Stimulated activated CD8-positive, alpha-beta memory T cell treated with anti-CD3 and anti-CD28 coated beads, Interleukin-2, amount 100 ng/mL, for 48 hours (primary cell): ENCODE measurements at regions not wholly inside any gene's neighbourhood (a gene's known extent, or its start where the extent isn't known, plus 50 kb on each side); places are given as distances from the start of the nearest gene placed in this dataset.

Source experiments
- DNase-seq, 2 donors: peaks; one replicate each; pipeline ENCODE4 v3.0.0-alpha.2; 2020; ENCODE audit warnings: low read depth in 2 of 2

DNA sequence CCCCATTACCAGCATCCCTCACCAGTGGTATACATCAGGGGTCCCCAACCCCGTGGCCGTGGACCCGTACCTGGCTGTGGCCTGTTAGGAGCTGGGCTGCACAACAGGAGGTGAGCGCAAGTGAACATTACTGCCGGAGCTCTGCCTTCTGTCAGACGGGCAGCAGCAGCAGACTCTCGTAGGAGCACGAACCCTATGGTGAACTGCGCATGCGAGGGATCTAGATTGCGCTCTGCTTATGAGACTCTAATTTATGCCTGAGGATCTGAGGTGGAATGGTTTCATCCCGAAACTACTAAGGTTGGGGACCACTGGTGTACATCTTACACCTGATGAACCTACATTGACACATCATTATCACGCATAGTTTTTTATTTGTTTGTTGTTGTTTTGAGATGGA, 52.8 kb upstream of the DHX15 start:
- no peak for DNase-seq

DNA sequence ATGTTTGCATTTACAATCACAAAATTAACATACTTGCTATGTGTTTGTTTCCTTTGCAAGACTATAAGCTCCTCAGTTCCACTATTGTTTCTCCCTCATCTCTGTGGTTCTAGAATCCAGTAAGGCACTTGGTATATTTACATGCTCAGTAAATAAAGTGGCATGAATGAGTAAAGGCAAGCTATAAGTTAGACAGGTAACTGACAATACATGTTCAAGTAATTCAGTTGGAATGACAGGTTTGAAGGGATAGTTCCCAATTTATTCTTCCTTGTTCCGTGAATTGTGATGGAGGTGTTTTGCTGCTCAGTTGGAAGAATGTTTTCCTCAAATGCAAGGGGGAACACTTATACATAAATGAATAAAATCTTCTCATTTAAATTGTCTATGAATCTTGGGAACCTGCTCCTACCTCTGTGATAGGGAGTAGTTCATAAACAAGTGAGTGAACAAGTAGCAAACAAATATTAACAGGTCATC, 54.1 kb upstream of the DHX15 start:
- no peak for DNase-seq

DNA sequence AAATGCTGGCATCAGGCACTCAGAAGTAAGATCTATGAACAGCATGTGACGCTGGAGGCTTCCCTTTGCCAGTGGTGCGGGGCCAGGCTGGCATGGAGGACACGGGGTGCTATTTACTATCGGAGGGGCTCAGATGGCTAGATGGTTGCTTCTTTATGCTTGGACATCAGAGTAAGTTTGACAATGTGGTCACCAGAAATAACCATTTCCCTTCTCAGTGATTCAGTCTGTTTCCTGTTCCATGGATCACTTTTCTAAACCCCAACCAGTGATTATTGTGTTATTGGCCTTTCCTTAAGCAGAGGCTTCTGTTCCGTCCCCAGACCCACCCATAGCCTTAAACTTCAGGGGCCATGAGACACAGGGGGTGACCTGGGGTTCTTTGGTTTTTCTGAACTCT, 55.4 kb upstream of the DHX15 start:
- no peak for DNase-seq

DNA sequence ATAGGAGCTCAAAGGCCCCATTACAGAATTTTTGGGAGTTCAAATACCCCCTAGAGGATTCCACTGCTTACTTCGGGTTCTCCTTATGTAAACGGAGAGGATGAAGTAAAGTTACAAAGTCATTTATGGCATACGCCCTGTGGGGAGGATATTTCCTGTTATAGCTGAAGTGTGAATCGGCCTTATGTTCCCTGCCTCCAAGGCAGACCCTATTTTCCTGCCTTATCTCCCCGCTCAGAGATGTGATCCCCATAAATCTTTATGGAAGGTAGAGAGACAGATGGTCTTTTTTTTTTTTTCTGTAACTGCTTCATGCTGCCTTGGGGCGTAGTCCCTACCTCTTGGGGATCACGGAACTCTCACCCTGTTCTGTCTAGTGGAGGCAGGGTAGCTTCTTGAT, 56.0 kb upstream of the DHX15 start:
- no peak for DNase-seq

DNA sequence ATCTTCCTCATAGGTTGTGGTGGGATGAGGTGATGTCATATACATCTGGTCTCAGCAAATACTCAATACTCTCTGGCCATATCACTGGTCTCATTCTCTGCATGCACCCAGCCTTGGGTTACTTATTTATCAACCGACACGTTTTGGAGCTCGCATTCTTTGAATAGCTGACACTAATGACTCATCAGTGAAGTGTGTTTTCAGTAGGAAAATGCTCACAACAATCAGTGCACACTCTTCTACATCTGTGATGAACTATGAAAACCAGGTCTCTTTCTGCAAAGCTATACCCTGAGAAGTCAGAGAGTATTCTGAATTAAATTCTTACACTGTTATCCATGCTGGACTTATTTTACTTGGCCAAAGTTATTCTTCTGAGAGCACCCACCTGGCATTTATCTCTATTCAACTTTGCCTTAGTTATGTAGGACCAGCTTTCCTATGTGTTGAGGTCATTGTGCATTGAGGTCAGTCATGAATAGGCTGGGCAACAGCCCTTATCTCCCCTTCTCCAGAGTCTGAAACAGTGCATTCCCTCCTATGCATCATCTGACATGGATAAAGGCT, 58.7 kb upstream of the DHX15 start:
- DNase-seq = no peak

DNA sequence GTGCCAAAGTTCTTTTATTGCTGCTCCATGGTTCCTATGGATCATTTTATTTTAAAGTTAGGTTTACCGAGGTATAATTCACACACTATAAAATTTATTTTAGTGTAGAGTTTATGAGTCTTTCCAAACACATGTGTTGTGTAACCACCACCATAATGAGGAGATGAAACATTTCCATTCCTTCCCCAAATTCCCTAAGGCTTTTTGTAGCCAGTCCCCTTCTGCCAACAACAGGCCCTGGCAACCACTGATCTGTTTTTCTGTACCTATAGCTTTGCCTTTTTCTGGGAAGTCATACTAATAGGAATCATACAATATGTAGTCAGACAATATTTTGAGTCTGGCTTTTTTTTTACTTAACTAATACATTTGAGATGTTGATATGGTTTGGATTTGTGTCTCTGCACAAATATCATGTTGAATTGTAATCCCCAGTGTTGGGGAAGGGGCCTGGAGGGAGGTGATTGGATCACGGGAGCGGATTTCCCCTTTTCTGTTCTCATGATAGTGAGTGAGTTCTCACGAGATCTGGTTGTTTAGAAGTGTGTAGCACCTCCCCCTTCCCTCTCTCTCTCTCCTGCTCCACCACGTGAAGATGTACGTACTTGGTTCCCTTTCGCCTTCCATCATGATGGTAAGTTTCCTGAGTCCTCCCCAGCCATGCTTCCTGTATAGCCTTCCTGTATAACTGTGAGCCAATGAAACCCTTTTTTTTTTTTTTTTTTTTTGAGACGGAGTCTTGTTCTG, 59.6 kb upstream of the DHX15 start:
- no peak for DNase-seq

DNA sequence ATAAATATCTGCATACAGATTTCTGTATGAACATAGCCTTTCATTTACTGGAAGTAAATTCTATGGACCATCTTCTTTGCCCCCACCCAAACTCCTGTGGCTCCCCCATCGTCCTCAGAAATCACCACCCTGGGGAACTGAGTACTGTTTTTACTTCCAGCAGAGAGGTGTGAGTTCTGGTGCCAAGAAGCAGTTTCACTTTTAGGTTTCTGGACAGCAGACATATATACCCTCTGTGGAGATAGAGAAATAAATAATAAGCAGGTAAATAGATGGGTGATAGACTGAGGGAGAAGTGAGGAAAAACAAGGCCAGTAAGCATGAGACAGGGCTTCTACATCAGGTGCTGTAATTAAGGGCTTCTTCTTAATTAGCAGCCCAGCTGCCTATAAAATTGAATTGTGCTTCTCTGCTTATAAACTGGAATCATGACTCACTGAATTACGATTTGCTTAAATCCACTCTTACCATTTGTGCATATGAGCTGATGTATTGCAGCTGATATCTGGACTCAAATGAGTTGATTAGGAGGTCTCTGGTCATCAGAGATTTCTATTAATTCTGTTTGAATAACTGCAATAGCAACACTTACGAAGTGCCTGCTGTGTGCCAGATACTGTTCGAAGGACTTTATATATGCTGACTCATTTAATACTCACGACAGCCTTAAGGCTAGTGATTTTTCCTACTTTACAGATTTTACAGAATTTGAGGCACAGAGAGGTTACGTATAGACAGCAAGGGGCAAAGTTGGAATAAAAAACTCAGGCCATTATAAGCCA, 60.8 kb upstream of the DHX15 start:
- no peak for DNase-seq

DNA sequence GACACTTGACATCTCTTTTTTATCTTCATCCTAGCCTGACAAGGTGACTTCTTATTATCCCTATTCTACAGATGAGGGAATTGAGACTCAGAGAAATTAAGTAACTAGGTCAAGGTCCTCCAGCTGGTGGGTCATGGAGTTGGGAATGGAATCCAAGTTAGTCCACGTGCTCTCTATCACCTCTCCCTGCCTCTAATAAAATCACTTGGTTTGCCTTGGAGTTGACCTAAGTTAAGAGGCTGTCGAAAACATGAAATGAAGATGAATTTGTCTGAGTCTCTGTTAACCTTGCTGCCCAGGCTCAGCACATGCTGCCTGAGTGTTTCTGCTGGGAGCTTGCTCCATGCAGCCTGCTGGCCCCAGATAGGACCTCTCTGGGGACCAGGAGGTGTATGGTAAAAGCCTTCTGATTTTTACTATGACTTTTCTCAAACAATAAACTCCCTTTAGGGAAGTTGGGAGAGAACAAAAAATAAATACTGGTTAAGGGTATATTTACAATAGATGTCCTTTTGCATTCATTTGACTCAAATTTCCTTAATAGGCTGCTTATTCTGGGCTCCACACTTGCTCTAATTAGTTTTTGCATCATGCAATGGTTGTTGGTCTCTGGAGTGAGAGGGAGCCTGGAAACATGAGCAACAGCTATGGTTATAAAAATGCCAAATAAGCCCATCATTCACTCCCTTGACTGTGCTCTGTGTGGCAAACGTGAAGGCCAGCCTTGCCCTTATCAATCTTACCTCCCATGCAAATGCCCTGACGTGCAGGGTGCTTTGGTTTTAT, 61.6 kb upstream of the DHX15 start:
- DNase-seq = no peak

DNA sequence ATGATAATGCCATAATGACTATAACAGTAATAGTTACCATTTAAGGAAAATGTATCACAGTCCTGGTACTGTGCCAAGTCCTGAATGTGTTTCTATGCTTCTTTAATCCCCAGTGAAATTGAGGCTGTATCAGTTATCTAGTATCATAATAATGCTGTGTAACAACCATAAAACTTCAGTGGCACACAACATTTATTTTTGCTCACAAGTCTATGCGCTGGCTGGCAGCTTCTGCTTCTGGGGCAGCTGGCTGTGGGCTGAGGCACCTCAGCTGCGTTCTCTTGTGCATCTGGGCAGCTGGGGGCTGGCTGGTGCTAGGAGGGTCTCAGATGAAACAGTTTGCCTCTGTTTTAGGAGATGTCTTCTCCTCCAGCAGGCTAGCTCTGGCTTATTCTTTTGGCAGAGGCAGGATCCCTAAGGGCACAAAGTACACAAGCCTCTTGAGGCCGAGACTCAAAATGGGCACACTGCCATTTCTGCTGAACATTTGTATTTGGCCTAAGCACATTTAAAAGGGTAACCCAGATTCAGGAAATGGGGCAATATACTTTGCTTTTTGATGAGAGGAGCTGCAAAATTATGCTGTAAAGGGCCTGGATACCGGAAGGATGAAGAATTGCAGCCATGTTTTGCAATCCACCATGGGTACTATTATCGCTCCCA, 62.6 kb upstream of the DHX15 start:
- no peak for DNase-seq

DNA sequence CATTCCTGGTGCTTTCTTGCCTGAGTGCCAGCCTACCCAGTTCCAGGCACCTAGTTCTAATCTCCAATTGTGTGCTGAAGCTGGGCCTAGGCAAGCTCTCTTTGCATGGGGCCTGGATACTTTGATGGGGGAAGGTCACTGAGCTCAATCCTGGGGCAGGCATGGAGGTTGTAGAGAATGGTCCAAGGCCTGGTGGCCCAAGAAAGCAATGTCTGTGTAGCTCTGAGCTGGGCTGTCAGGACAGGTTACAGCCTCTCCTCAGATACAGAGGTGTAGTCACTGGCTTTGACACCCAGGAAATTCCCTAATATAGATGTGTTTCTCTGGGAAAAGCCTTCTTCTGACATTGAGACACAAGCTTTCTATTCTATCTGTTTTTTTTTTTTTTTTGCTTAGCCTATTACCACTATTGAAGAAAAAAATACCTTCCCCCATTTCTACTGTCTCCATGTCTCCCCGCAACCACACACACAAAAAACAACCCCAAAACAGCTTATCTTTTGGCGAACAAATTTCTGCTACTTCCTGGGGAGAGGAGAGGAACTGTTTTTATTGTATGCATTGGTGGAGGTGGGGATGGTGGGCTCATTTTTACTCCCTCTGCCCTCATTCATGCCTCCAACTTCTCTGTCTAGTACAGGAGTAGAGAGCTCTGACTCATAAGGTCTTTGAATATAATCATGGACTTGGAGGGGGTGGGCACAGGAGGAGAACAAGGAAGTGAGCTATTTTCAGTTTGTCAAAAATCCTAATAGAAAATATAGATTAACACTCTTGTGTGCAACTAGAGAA, 66.7 kb upstream of the DHX15 start:
- DNase-seq = no peak

DNA sequence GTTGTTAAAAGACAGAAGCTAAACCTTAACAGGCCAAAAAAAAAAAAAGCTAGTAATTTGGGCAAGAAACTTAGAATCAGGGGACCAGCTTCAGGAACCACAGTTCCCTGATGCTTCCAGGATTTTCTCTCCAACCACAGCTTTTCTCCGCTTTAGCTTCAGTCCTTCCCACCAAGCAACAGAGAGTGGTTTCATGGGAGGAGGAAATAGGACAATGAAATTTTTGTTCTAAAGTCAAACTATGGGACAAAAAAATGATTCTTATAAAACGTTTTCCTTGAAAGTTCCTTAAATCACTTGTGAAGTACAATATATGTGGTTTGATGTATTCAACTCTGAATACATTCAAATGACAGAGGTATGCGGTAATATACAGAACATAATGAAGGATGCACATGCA, 71.0 kb upstream of the DHX15 start:
- DNase-seq = no peak

DNA sequence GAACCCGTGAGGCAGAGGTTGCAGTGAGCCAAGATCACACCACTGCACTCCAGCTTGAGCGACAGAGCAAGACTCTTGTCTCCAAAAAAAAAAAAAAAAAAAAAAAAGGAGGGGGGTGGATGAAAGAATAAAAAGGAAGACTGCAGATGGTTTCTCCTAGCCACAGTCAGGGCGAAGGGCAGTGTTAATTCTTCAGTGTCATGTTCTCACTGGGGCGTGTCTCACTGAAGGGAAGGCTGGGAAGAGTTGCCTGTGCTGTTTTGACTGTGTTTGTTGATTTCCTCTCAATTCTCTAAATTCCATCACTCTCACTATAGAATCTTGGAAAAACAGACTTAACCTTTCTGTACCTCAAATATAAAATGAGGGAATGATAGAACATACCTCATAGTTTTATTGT, 71.6 kb upstream of the DHX15 start:
- no peak for DNase-seq

DNA sequence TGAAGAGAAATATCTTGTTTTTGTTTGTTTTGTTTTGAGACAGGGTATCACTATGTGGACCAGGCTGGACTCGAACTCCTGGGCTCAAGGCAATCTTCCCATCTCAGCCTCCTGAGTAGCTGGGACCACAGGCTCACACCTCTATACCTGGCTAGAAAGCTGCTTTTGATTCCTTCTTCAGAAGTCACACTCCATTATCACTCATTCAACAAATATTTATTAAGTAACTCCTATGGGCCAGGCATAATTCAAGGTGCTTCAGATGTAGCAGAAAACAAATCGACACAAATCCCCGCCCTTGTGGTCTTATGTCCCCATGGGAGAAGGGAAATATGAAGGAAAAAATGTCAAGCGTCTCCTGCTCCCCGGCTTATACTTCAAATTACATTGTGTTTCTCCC, 72.6 kb upstream of the DHX15 start:
- no peak for DNase-seq

DNA sequence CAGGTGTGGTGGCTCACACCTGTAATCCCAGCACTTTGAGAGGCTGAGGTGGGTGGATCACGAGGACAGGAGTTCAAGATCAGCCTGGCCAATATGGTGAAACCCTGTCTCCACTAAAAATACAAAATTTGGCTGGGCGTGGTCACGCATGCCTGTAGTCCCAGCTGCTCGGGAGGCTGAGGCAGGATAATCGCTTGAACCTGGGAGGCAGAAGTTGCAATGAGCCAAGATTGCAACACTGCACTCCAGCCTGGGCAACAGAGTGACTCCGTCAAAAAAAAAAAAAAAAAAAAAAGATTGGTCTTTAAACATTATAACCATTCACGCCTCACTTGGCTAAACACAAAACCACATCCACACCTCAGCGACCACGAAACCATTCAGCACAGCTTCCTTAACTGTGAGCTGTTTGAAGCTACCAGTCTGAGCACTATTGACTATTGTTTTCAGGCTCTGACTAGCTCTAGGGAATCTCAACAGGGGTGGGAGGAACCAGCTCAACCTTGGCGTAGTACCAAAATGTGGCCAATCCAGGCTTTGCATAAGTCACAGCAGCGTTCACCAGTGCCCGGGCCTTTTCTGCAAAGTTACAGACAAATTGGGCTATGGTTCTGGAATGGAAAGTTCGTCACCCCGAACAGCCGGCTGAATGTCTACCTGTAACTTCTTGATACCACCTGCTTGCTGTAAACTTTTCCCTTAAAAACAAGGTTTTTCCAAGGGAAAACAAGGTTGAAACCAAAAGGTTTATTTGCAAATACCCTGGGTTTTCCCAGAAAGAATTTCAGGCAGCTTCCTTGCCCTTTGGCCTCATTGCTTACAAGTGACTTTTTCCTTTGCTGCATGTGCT, 73.6 kb upstream of the DHX15 start:
- no peak for DNase-seq

DNA sequence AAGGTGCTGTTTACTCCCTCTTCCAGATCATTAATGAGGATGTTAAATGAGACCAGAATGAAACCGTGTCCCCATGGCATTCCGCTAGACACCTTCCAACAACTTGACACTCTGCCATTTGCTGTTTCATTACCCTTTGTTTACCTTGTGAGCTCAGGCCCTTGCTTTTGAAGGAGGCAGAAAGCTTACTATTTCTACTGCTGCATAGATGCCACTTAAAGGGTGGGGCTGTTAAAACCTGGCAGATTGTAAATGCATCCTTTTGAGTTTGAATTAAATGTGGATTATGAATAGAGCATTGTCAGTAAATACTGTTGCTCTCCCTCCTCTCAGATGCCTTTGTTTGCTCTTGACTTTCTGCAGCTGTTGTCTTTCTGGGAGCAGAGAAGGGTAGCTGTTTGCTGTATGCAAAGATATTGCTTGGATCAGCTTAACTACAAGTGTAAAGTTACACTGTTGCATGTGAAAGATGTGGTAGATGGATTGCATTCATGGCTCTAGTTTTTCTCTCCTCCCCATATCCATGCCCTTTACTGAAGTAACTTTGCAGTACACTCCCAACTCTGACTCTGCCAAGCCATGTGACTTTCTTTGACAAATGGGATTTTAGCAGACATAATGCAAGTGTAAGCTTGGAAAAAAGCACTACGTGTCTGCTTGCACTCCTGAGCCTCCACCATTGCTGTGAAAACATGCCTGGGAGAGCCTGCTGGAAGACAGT, 75.0 kb upstream of the DHX15 start:
- DNase-seq = no peak

DNA sequence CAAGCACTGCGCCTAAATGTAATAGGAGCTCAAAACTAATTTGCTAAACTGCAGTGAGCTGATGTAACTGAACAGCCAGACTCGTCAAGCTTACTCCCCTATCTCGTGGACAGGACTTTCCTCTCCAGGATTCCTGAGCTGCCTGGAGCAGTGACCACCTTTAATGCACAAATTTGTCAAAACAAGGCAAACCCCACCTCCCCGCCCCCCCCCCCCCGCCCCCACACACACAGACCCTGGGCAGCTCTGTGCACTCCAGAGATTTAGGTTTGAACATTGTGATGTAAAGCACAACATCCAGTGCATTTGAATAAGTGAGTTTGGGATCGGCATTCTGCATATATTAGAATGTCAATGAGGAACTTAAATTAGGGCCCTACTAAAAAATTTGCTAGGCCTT, 77.7 kb upstream of the DHX15 start:
- DNase-seq = no peak

DNA sequence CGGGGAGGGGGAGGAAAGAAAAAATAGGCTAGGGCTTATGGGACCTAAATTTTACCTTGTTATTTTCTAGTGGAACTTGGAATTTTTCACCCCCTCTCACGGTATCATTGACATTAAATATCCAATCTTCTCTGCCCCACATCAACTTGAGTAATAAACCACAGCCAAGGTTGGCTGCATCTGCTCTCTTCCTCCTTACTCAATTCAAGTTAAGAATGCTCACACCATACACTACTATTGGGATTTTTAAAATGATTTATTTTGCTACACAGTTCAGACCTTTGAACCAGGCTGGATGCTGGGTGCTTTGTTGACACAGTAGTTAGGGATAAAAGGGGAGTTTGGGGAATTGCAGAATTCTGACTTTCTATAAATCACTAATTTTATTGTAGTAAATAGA, 78.2 kb upstream of the DHX15 start:
- DNase-seq = no peak

DNA sequence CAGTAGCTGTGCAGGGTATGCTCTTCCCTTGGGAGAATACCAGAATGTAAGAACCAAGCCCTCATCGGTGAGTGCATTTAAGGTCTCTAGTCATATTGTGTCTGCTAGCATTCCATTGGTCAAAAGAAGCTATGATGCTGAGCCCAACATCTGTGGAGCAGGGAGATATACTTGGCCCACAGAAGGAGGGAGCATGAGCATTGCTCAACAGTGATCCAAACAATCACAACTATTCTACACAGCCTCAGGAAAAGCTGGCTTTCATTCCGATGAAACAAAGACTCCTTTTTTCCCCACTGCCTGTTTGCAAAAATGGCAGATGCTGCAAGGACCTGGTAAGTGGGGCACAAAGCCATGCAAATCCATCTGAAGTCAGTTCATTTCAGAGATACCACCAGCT, 80.6 kb upstream of the DHX15 start:
- DNase-seq = no peak

DNA sequence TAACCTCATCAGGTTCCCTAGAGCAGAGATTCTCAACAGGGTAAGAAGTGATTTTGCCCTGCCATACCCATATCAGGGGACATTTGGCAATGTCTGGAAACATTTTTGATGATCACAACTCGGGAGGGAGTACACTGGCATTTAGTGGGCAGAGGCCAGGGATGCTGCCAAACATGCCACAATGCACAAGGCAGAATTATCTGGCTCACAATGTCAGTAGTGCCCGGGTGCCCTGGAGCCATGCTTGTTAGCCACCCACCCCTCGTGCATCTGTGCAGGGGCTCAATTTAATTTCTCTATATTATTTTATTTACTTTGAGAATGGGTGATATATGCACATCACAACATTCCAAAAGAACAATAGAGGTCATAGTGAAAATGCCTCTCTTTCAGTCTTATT, 82.0 kb upstream of the DHX15 start:
- DNase-seq = no peak
